ENCODE measurements at regions not wholly inside any gene's neighbourhood (a gene's known extent, or its start where the extent isn't known, plus 50 kb on each side); places are given as distances from the start of the nearest gene placed in this dataset.
"Not testable (repeated sequence)": the region's sequence is repeated elsewhere in the genome, so short reads cannot be mapped to it uniquely, and the experiment has no call there.

- DNase-seq, result not testable (repeated sequence)
Observed at GRCh38 chr18:75987913-75988312, 507.1 kb downstream of the ZNF516 start.

- no peak for DNase-seq
Observed at GRCh38 chr18:75984853-75985252, 510.2 kb downstream of the ZNF516 start.

- no peak for DNase-seq
Observed at GRCh38 chr18:75981102-75981501, 513.9 kb downstream of the ZNF516 start.

GRCh38 chr18:75977081-75977480 is 518.0 kb downstream of the ZNF516 start:
- DNase-seq, result no peak

GRCh38 chr18:75970212-75970611 is 524.8 kb downstream of the ZNF516 start:
- no peak for DNase-seq

DNA sequence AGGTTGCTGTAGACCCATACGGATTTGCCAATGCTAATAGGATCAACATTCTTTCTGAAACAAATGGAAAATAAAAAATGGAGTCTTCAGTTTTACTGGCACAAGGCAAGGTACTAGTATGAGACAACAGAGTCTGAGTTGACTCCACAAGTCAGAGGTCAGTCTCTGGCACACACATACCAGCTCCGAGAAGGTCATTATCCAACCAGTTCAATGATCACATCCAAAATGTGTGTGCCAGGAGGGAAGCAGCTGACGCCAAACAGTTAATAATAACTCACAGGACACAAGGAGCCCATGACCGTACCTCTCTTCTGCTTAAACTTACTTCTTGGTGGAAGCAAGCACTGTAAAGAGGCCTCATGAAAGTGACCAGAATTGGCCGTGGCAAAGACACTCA is 528.6 kb downstream of the ZNF516 start:
- DNase-seq, result no peak

DNA sequence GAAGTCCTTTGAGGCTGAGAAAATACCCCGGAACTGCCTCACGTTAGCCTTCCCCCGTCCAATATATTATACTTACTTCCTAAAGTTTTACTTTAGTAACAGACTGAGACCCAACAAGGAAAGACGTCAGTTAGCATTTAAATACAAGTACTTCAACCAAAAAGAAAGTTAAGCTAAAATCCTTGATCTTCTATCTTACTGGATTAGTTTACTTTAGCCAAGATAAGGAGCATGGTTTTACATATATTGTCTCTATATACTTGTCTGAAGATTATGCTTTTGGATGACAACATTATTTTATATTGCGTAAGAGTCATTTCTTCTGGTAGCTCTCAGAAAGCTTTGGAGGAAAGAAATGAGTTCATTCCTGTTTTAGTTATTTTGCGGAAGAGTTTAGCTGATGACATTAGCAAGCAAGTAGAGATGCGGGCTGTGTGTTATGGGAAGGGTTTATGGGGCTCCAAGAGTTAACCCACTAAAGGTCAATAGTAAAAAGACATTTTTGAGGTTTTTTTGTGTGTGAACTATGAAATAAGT is 532.9 kb downstream of the ZNF516 start:
- DNase-seq, result no peak

DNA sequence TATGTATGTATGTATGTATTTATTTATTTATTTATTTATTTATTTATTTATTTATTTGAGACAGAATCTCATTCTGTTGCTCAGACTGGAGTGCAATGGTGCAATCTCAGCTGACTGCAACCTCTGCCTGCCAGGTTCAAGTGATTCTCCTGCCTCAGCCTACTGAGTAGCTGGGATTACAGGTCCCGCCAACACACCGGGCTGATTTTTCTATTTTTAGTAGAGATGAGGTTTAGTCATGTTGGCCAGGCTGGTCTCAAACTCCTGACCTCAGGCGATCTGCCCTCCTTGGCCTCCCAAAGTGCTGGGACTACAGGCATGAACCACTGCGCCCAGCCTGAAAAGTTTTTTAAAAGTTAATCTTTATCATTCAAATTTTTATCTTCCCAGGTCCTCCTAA is 532.9 kb upstream of the SMIM21 start:
- DNase-seq, result not testable (repeated sequence)

DNA sequence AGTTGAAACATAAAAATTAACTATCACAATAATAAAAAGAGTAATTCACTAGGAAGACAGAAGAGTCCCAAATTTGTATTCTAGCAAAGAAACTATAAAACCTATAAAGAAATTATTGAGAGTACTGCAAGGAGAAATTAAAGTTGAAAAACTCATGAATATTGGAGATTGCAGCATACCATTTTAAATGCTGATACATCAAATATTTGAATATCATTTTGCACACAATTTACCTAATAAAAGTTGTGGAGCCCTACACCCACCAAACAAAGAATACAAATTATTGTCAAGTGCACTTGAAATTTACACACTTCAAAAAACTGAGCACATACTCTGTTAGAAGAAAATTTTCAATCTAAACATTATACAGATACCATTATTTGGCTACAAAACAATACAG is 531.6 kb upstream of the SMIM21 start:
- no peak for DNase-seq

DNA sequence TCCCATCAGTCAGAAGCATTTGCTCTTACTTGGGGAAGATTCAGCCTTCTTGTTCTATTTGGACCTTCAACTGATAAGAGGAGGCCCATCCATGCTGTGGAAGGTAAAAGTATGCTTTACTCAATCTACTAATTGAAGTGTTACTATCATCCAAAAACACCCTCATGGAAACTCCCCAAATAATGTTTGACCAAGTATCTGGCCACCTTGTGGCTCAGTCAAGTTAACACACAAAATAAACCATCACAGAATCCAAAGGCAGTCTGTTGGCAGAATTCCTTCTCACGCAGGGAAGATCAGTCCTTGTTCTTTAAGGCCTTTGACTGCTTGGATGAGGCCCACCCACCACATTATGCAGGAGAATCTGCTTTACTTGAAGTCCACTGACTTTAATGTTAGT is 531.2 kb upstream of the SMIM21 start:
- no peak for DNase-seq

DNA sequence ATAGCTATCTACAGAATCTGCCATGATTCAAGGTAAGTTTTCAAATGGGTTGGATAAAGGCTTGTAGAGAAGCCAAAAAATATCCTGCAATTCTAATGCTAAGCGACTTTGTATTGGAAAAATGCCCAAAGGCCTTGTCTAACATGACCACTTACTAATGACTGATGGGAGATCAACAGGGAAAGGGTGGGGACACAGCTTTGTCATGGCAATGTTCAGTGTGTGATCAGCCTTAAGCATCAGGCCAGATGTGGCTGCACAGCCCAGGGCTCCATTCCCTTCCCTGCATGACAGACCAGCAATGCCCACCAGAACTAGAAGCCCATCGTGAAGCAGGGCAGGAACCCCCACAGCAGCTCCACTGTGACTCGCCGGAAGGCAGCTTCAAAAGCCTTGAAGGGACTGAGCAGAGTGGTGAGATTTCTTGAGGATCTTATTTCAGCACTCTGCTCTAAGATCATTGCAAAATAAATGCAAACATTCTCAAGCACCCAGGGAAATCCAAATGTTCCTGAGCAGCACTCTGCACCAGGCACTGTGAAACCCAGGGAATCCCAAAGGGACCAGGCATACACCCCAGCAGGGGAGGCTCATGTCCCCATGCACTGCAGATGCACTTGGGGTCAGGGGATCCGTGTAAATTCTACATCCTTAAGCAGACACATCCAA is 517.9 kb upstream of the SMIM21 start:
- no peak for DNase-seq

- DNase-seq, result no peak
Observed at GRCh38 chr18:75937306-75937705, 509.8 kb upstream of the SMIM21 start.

DNA sequence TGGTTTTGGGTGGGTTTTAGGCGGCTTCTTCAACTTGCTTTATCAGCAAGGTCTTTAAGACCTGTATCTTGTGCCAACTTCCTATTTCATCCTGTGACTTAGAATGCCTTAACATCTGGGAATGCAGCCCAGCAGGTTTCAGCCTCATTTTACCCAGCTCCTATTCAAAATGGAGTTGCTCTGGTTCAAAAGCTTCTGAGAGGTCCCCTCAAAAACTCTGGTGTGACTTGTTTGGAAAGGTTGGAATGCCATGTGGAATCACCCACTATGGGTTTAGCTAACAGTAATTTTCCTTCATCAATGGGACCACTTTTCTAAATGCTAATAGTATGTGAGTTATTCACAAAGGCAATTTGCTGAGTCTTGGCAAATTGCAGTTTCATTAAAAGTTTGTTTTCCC is 509.4 kb upstream of the SMIM21 start:
- DNase-seq, result no peak

- DNase-seq, result no peak
Observed at GRCh38 chr18:75931079-75931478, 503.6 kb upstream of the SMIM21 start.

GRCh38 chr18:75928706-75929105 is 501.2 kb upstream of the SMIM21 start:
- no peak for DNase-seq

DNA sequence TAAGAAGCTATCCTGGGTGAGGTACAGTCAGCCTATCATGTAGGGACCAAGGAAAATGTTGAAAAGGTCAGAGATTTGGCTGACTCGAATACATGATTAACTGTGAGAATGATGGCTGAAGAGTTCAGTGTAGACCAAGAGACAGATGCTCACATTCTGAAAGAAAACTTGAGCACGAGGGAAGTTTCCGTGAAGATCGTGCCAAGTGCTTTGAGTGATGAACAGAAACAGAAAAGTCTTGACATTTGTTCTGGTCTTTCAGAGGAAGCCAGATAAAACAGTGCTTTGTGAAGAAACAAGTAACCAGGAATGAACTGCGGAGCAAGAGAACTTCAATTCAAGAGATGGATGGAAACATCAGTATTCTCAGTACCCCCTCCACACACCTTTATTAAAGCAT is 500.3 kb upstream of the SMIM21 start:
- DNase-seq, result no peak

DNA sequence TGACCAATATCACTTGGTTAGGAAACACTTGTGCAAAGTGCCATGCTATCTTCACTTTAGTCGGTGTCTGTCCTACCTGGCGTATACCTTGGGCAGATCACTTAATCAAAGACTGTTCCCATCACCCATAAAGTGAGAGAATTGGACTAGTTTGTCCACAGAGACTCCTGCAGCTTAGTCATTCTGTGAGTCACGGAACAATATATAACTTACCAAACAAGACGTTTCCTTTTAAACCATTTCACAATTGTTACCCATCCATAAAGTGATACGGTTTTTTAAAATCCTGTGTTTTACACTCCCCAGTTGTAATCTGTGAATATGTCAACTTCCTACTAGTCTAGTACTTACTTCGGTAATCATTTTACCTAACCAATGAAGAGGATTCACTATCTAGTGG is 499.3 kb upstream of the SMIM21 start:
- DNase-seq, result no peak

GRCh38 chr18:75923169-75923568 is 495.7 kb upstream of the SMIM21 start:
- no peak for DNase-seq

DNA sequence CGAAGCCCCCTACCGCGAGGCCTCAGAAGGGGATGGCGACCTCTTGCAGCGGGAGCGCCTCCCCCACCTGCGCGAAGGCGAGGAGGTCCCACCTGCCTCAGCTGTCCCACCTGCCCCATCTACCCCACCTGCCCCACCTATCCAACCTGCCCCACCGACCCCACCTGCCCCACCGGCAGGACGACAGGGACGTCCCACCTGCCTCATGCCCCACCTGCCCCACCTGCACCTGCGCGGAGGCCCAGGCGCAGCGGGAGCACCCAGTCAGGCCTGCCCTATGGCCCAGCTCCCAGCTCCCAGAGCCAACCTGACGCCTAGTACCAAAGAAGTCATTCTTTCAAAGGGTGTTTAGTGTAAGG is 489.1 kb upstream of the SMIM21 start:
- no peak for DNase-seq

- DNase-seq, result no peak
Observed at GRCh38 chr18:75915941-75916623, 488.6 kb upstream of the SMIM21 start.

GRCh38 chr18:75912829-75913228 is 485.3 kb upstream of the SMIM21 start:
- no peak for DNase-seq

DNA sequence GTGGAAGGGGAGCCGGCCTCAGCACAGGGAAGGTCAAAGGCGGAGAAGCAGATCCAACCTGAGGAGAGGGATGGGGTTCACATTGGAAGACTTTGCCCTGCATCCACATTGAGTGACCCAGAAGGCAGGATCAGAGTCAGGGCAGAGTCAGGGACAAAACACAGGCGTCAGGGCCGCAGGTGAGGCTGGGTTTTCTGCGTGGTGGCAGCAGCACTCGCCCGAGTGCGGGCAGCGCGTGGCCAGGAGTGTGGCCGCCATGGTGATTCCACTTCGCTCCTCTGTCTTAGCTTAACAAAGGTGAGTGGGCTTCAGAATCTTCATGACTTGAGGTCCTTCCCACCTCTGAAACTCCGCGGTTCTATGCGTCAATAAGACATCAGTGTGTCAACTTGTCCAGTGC is 476.9 kb upstream of the SMIM21 start:
- DNase-seq, result no peak

GRCh38 chr18:75898651-75899050 is 471.1 kb upstream of the SMIM21 start:
- DNase-seq, result no peak

DNA sequence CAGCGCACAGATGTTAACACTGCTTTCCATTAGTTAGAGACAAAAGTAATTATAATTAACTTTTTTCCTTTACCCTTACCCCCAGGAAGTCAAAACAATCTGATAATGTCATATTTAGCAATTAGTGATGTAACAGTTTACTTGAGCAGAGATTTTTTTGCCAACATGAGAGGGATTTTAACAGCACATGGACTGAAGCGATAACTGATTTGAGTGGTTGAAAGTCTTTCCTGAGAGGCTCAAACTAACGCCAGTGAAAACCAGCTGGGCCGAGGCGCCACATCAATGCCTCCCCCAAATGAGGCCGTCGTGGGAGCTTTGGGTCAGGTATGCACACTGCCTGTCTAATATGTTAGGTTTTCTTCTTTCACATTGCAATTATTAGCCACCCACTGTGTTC is 469.9 kb upstream of the SMIM21 start:
- no peak for DNase-seq

GRCh38 chr18:75896865-75897264 is 469.4 kb upstream of the SMIM21 start:
- peak; percentile 13 to 19 for DNase-seq

Data from SHP77 (cell line).